WI38 (cell line): ENCODE measurements at regions not wholly inside any gene's neighbourhood (a gene's known extent, or its start where the extent isn't known, plus 50 kb on each side); places are given as distances from the start of the nearest gene placed in this dataset.

ENCODE experiments used
- H3K4me3 ChIP-seq: 2 replicates; pipeline ENCODE4 v1.5.1; 2011; ENCODE audit warnings: low read depth, mild to moderate bottlenecking, control low read depth, low read length
- TF ChIP-seq, protein P1 (sequence below): IDR thresholded peaks from 2 replicates; pipeline ENCODE4 v1.5.1; 2012; ENCODE audit warnings: low read depth, mild to moderate bottlenecking, control low read depth, low read length

DNA sequence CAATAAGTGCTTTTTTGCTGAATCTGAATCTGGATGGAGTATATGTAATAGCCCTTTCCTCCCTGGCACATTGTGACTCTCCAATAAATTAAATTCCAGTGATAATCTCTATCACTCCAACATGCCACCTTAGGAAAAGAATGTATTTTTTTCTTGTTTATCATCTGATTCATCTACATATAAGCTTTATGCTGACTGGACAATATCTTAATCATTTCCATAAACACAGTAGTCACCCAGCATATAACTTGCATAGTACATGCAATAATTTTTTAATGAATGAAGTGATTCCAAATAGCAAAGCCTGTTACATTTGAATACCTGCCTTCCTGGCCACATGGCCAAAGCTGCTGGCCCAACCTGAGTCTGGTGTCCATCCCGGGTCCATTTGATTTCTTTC, 477.6 kb upstream of the USP24 start:
- no peak overlapping the region for H3K4me3 ChIP-seq
- TF ChIP-seq, protein P1, sequence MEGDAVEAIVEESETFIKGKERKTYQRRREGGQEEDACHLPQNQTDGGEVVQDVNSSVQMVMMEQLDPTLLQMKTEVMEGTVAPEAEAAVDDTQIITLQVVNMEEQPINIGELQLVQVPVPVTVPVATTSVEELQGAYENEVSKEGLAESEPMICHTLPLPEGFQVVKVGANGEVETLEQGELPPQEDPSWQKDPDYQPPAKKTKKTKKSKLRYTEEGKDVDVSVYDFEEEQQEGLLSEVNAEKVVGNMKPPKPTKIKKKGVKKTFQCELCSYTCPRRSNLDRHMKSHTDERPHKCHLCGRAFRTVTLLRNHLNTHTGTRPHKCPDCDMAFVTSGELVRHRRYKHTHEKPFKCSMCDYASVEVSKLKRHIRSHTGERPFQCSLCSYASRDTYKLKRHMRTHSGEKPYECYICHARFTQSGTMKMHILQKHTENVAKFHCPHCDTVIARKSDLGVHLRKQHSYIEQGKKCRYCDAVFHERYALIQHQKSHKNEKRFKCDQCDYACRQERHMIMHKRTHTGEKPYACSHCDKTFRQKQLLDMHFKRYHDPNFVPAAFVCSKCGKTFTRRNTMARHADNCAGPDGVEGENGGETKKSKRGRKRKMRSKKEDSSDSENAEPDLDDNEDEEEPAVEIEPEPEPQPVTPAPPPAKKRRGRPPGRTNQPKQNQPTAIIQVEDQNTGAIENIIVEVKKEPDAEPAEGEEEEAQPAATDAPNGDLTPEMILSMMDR: no peak

DNA sequence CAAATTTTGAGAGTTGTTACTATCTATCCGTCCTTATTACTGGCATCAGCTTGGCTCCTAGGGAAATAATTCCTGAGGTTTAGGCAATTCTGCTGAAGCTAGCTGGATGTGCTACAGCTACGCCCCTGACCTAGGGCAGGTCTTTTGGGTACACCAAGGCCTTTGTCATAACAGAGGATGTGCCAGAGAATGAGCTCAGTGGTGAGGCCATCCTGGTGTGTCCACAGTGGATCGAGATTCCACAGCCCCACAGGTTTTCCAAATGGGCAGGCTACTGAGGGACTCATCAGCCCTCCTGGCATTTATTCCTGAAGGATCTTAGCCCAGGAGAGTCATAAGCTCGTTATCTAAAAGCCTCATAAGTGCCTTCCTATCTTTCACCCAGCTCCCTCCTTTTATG, 475.2 kb upstream of the USP24 start:
- TF ChIP-seq, protein P1: no peak
- no peak overlapping the region for H3K4me3 ChIP-seq

DNA sequence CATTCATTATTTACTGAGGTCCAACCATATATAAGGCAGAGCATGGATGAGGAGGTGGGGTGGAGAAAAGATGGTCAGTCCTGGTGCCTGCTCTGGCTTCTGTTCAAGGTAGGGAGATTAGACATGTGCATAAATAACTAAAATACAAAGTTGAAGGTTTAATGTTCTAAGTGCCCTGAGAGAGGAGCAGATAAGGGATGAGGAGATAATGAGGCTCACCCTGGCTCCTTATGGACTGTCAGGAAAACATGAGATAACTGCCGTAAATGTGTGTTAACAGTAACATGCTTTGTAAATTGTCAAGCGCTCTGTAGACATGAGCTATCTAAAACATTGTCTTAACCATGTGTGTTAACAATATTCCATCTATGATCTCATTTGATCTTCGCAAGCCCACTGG, 474.6 kb upstream of the USP24 start:
- no peak overlapping the region for H3K4me3 ChIP-seq
- TF ChIP-seq, protein P1: no peak

DNA sequence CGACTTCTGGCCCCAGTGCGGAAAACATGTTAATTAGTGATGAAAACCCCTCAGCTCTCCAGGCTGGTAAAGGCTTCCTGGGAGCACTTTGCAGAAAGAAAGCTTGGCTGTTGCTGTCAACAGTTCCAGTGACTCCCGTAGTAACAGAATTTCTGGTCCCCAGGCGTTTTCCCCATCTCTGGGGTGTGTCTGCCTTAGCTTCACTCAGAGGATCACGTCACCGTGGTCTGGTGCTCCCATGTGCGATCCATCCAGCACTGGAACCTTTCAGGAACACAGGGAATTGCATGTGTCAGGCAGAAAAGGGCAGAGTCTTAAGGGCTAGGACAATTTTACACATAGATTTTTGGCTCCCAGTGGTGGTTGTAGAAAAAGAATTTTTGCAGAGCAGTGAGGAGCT, 470.4 kb upstream of the USP24 start:
- TF ChIP-seq, protein P1: no peak
- H3K4me3 ChIP-seq: no peak overlapping the region

DNA sequence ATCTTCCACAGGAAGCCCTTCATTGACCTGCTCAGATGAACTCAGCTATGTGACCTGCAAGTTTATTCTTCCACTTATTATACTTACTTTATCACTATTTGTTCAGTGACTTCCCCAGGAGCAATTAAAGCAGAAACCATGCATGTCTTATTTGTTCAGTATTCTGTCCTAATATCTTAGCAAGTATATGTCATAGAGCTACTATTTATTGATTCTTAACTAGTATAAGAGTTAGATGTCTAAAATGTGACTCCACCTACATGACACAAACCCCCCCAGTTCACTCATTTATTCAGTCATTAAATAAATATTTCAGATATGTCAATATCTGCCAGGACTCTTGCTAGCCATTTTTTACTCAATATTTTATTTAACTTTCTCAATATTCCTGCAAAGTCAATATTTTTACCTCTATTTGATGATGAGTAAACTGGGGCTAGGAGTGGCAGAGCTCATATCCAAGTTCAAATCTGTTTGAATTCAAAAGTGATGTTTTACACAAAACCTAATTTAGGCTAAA, 469.0 kb upstream of the USP24 start:
- H3K4me3 ChIP-seq: no peak overlapping the region
- TF ChIP-seq, protein P1: no peak

DNA sequence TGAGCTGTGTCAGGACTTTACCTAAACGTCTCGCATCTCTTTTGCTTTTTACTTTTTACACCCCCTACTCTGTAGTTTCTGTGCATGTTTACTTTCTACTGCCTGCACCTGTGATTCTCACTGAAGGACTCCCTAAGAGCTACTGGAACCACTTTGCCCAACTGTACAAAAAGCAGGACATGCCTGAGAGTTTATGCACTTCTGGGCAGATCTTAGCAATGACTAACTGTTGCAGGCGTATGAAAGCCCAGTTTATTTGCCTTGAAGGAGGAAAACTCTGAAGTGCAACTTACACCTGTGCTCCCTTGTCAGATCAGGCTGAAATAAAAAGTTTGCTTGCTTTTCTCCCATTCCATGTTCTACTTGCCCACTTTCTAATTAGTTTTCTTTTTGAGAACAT, 467.0 kb upstream of the USP24 start:
- TF ChIP-seq, protein P1: no peak

DNA sequence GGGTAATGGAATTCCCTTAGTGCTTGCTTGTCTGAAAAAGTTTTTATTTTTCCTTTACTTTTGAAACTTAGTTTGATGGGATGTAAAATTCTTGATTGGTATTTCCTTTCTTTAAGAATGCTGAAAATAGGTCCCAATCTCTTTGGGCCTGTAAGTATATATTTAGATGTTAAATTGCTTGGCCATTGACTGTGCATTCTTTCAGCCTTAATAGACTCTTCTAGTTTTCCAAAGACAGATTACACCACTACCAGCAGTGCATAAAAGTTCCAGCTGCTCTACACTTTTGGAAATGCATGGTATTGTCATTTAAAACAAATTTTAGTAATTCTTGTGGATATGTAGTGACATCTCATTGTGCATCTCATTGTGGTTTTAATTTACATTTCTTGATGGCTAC, 464.8 kb upstream of the USP24 start:
- TF ChIP-seq, protein P1: no peak
- no peak overlapping the region for H3K4me3 ChIP-seq

More for the DNA sequence above, 467.0 kb upstream of the USP24 start:
- no peak overlapping the region for H3K4me3 ChIP-seq
